Common myeloid progenitor, CD34-positive (primary cell): ENCODE measurements at regions not wholly inside any gene's neighbourhood (a gene's known extent, or its start where the extent isn't known, plus 50 kb on each side); places are given as distances from the start of the nearest gene placed in this dataset.

ENCODE experiments used
- CTCF ChIA-PET: fragments of 350-600 bp; sonication (Branson Sonifier 250); formaldehyde crosslinking; loops from one replicate; lab custom pipeline; 2021; ENCODE audit warnings: antibody characterized with exemption; lab: Charles Lee
- POLR2A ChIA-PET: fragments of 350-600 bp; sonication (Branson Sonifier 250); formaldehyde crosslinking; loops from one replicate; lab custom pipeline; 2021; ENCODE audit warnings: antibody characterized with exemption; lab: Charles Lee
- DNase-seq, 3 donors: peaks; one replicate each; pipeline versions ENCODE4 v3.0.0 to v3.0.0-alpha.2; 2013
- H3K27ac ChIP-seq, 2 experiments: 1 replicate in 1 of 2; 2 replicates in 1 of 2; pipeline ENCODE4 v1.7.0; 2013; ENCODE audit warnings: inconsistent platforms in 2 of 2, low read length in 2 of 2, mild to moderate bottlenecking in 2 of 2, low read depth in 1 of 2, moderate library complexity in 1 of 2; ENCODE audit not compliant: severe bottlenecking in 2 of 2, insufficient read depth in 1 of 2, poor library complexity in 1 of 2
- H3K27me3 ChIP-seq, 5 experiments: replicated peaks in 2 of 5; 1 replicate in 3 of 5; 2 replicates in 2 of 5; pipeline versions ENCODE4 v1.6.1 to v1.7.0; 2013; ENCODE audit warnings: low read length in 4 of 5, mild to moderate bottlenecking in 2 of 5, moderate library complexity in 2 of 5, inconsistent platforms in 1 of 5; ENCODE audit not compliant: insufficient read depth in 5 of 5, control insufficient read depth in 4 of 5
- H3K36me3 ChIP-seq, 4 experiments: 1 replicate in 2 of 4; 2 replicates in 2 of 4; pipeline versions ENCODE4 v1.6.1 to v1.7.0; 2013; ENCODE audit warnings: low read length in 3 of 4, control low read depth in 1 of 4, mild to moderate bottlenecking in 1 of 4; ENCODE audit not compliant: control insufficient read depth in 4 of 4, insufficient read depth in 4 of 4
- H3K4me1 ChIP-seq, 4 experiments: 1 replicate in 3 of 4; 2 replicates in 1 of 4; pipeline versions ENCODE4 v1.6.1 to v1.7.1; 2013; ENCODE audit warnings: low read length in 3 of 4, mild to moderate bottlenecking in 3 of 4, control low read depth in 1 of 4, inconsistent platforms in 1 of 4, moderate library complexity in 1 of 4; ENCODE audit not compliant: control insufficient read depth in 4 of 4, insufficient read depth in 4 of 4; ENCODE audit errors: control extremely low read depth in 1 of 4
- H3K4me3 ChIP-seq, 7 experiments: 1 replicate in 4 of 7; 2 replicates in 3 of 7; pipeline versions ENCODE4 v1.5.1 to v1.7.0; 2013; ENCODE audit warnings: mild to moderate bottlenecking in 7 of 7, low read length in 6 of 7, moderate library complexity in 6 of 7, inconsistent platforms in 2 of 7, low read depth in 2 of 7, control low read depth in 1 of 7; ENCODE audit not compliant: insufficient read depth in 4 of 7, control insufficient read depth in 1 of 7; ENCODE audit errors: extremely low read depth in 1 of 7
- H3K9me3 ChIP-seq, 5 experiments: 1 replicate in 4 of 5; 2 replicates in 1 of 5; pipeline versions ENCODE4 v1.6.1 to v1.7.1; 2013; ENCODE audit warnings: low read length in 4 of 5, mild to moderate bottlenecking in 2 of 5, inconsistent platforms in 1 of 5, low read depth in 1 of 5, moderate library complexity in 1 of 5; ENCODE audit not compliant: control insufficient read depth in 4 of 5, insufficient read depth in 2 of 5; ENCODE audit errors: control extremely low read depth in 1 of 5
- WGBS: methylation state at CpG from one replicate; pipeline ENCODE4 v1.1.5; 2013; ENCODE audit not compliant: insufficient coverage; 5-methylcytosine and 5-hydroxymethylcytosine counted together

- Histone ChIP-seq H3K27ac (no peak overlapping the region), H3K4me3 (no peak overlapping the region), H3K36me3 (no peaks in the 10 kb centered on the region), H3K9me3 (no peaks in the 10 kb centered on the region), H3K27me3 (no peaks in the 10 kb centered on the region), H3K4me1 (peaks cover 0 to 9% (median 3%) of the 10 kb centered on the region in 4 experiments)
- POLR2A ChIA-PET = no interaction called here
- CTCF ChIA-PET = interaction anchor here (0.9 kb wide), 1 partner anchor 105 kb away, joined by 3 read pairs; no protein-coding TSS in a partner anchor
- no peak for DNase-seq
Observed at GRCh38 chr2:63755965-63756364, 85.7 kb upstream of the UGP2 start.

GRCh38 chr2:63763391-63763941, 78.2 kb upstream of the UGP2 start:
- no peak for DNase-seq
- no peaks in the 10 kb centered on the region for H3K36me3 ChIP-seq
- no peak overlapping the region for H3K4me3 ChIP-seq
- peaks cover 0 to 6% (median 3%) of the 10 kb centered on the region in 4 experiments for H3K4me1 ChIP-seq
- WGBS = 88% methylated on average over 1 of the region's 4 CpGs
- no peaks in the 10 kb centered on the region for H3K27me3 ChIP-seq
- H3K9me3 ChIP-seq = peaks cover 0 to 11% (median 0%) of the 10 kb centered on the region in 5 experiments
- CTCF ChIA-PET = interaction anchor here (1.3 kb wide), 1 partner anchor 13 kb away, joined by 3 read pairs; no protein-coding TSS in a partner anchor
- POLR2A ChIA-PET = no interaction called here
- H3K27ac ChIP-seq = no peak overlapping the region

GRCh38 chr2:63764630-63765029, 77.1 kb upstream of the UGP2 start:
- ChIA-PET CTCF (interaction anchor here (1.5 kb wide), 1 partner anchor 29 kb away, joined by 3 read pairs; no protein-coding TSS in a partner anchor), POLR2A (no interaction called here)
- peaks cover 0 to 2% (median under 1%) of the 10 kb centered on the region in 4 experiments for H3K4me1 ChIP-seq
- H3K36me3 ChIP-seq = no peaks in the 10 kb centered on the region
- DNase-seq = no peak
- no peak overlapping the region for H3K27ac ChIP-seq
- H3K4me3 ChIP-seq = no peak overlapping the region
- H3K9me3 ChIP-seq = peaks cover 0 to 11% (median 0%) of the 10 kb centered on the region in 5 experiments
- H3K27me3 ChIP-seq = no peaks in the 10 kb centered on the region
- 100% methylated on average over 1 of the region's 2 CpGs for WGBS

GRCh38 chr2:63765117-63765516, 76.6 kb upstream of the UGP2 start:
- no peak for DNase-seq
- 100% methylated on average over 1 of the region's 2 CpGs for WGBS
- Histone ChIP-seq H3K9me3 (peaks cover 0 to 11% (median 0%) of the 10 kb centered on the region in 5 experiments), H3K4me3 (no peak overlapping the region), H3K27ac (no peak overlapping the region), H3K4me1 (no peaks in the 10 kb centered on the region), H3K36me3 (no peaks in the 10 kb centered on the region), H3K27me3 (no peaks in the 10 kb centered on the region)
- POLR2A ChIA-PET = no interaction called here
- CTCF ChIA-PET = interaction anchor here (1.0 to 1.5 kb wide), 2 partner anchors 13 to 30 kb away, joined by 3 read pairs; no protein-coding TSS in a partner anchor

- CTCF ChIA-PET = interaction anchor here (1.0 kb wide), 1 partner anchor 23 kb away, joined by 3 read pairs; no protein-coding TSS in a partner anchor
- Histone ChIP-seq H3K27ac (no peak overlapping the region), H3K36me3 (no peaks in the 10 kb centered on the region), H3K27me3 (no peaks in the 10 kb centered on the region), H3K9me3 (peaks cover 0 to 11% (median 0%) of the 10 kb centered on the region in 5 experiments), H3K4me1 (no peaks in the 10 kb centered on the region), H3K4me3 (no peak overlapping the region)
- no peak for DNase-seq
- WGBS = no CpG with 5 or more reads among the region's 1 CpG
- POLR2A ChIA-PET = no interaction called here
Observed at GRCh38 chr2:63767307-63767706, 74.4 kb upstream of the UGP2 start.

GRCh38 chr2:63768051-63768450, 73.6 kb upstream of the UGP2 start:
- ChIA-PET POLR2A (no interaction called here), CTCF (no interaction called here)
- no peaks in the 10 kb centered on the region for H3K27me3 ChIP-seq
- peaks cover 0 to 11% (median 0%) of the 10 kb centered on the region in 5 experiments for H3K9me3 ChIP-seq
- no peak overlapping the region for H3K27ac ChIP-seq
- no peak for DNase-seq
- H3K4me1 ChIP-seq = no peaks in the 10 kb centered on the region
- no peaks in the 10 kb centered on the region for H3K36me3 ChIP-seq
- H3K4me3 ChIP-seq = no peak overlapping the region

- no peak for DNase-seq
- no peak overlapping the region for H3K4me3 ChIP-seq
- no peaks in the 10 kb centered on the region for H3K27me3 ChIP-seq
- POLR2A ChIA-PET = no interaction called here
- no CpG with 5 or more reads among the region's 3 CpGs for WGBS
- H3K9me3 ChIP-seq = peaks cover 0 to 11% (median 0%) of the 10 kb centered on the region in 5 experiments
- no peaks in the 10 kb centered on the region for H3K4me1 ChIP-seq
- no peak overlapping the region for H3K27ac ChIP-seq
- CTCF ChIA-PET = no interaction called here
- H3K36me3 ChIP-seq = no peaks in the 10 kb centered on the region
Observed at GRCh38 chr2:63769915-63770314, 71.8 kb upstream of the UGP2 start.
